OCI-LY1 (cell line): ENCODE measurements at regions not wholly inside any gene's neighbourhood (a gene's known extent, or its start where the extent isn't known, plus 50 kb on each side); places are given as distances from the start of the nearest gene placed in this dataset.

Experiments used
- H2AFZ ChIP-seq: fragments of 200-600 bp; sonication (generic), shearing (Covaris generic); 2 replicates; pipeline ENCODE4 v1.6.0; 2014; ENCODE audit warnings: antibody characterized with exemption, mild to moderate bottlenecking, low read length
- H3F3A ChIP-seq: fragments of 200-600 bp; sonication (generic), shearing (Covaris generic); 2 replicates; pipeline ENCODE4 v1.6.0; 2014; ENCODE audit warnings: mild to moderate bottlenecking, antibody characterized with exemption, low read length, moderate library complexity; ENCODE audit not compliant: insufficient read depth
- H3K27ac ChIP-seq: fragments of 200-600 bp; sonication (generic); 2 replicates; pipeline ENCODE4 v1.5.1; 2014; ENCODE audit warnings: low read length, mixed run types, mild to moderate bottlenecking, low read depth; ENCODE audit not compliant: poor library complexity, severe bottlenecking
- H3K27me3 ChIP-seq: fragments of 200-600 bp; sonication (generic); 2 replicates; pipeline ENCODE4 v1.6.0; 2014; ENCODE audit warnings: antibody characterized with exemption, mild to moderate bottlenecking, low read length, moderate library complexity; ENCODE audit not compliant: insufficient read depth
- H3K36me3 ChIP-seq: fragments of 200-600 bp; sonication (generic); 2 replicates; pipeline ENCODE4 v1.6.1; 2014; ENCODE audit warnings: mild to moderate bottlenecking, antibody characterized with exemption, low read length, moderate library complexity, mixed read lengths; ENCODE audit not compliant: insufficient read depth
- H3K4me1 ChIP-seq: fragments of 200-600 bp; sonication (generic); 2 replicates; pipeline ENCODE4 v1.5.1; 2014; ENCODE audit warnings: mild to moderate bottlenecking, low read length, moderate library complexity; ENCODE audit not compliant: insufficient read depth, severe bottlenecking
- H3K4me2 ChIP-seq: fragments of 200-600 bp; sonication (generic), shearing (Covaris generic); 2 replicates; pipeline ENCODE4 v1.6.1; 2014; ENCODE audit warnings: low read length
- H3K4me3 ChIP-seq: fragments of 200-600 bp; sonication (generic); 2 replicates; pipeline ENCODE4 v1.5.1; 2014; ENCODE audit warnings: low read length, low read depth, mild to moderate bottlenecking, mixed read lengths; ENCODE audit not compliant: poor library complexity, severe bottlenecking
- H3K79me2 ChIP-seq: fragments of 200-600 bp; shearing (Covaris generic); 2 replicates; pipeline ENCODE4 v1.6.1; 2016; ENCODE audit warnings: mixed run types, low read length, mixed read lengths; ENCODE audit not compliant: insufficient read depth
- H3K9ac ChIP-seq: fragments of 200-600 bp; sonication (generic), shearing (Covaris generic); 2 replicates; pipeline ENCODE4 v1.6.1; 2014; ENCODE audit warnings: mild to moderate bottlenecking, low read length, mixed read lengths
- H3K9me2 ChIP-seq: fragments of 200-600 bp; sonication (generic), shearing (Covaris generic); 2 replicates; pipeline ENCODE4 v1.6.1; 2014; ENCODE audit warnings: low read depth, mild to moderate bottlenecking, low read length, mixed read lengths
- H3K9me3 ChIP-seq: fragments of 200-600 bp; shearing (Covaris generic); 2 replicates; pipeline ENCODE4 v1.6.1; 2014; ENCODE audit warnings: low read length, mixed read lengths
- H4K20me1 ChIP-seq: fragments of 200-600 bp; sonication (generic), shearing (Covaris generic); 2 replicates; pipeline ENCODE4 v1.6.0; 2016; ENCODE audit warnings: mild to moderate bottlenecking, low read length; ENCODE audit not compliant: insufficient read depth
- CTCF ChIP-seq: fragments of 200-600 bp; sonication (generic), shearing (Covaris generic); IDR thresholded peaks from 2 replicates; pipeline ENCODE4 v1.5.1; 2017; ENCODE audit warnings: mild to moderate bottlenecking, antibody characterized with exemption, low read length, moderate library complexity, mixed read lengths
- EZH2 ChIP-seq: fragments of 200-600 bp; sonication (generic), shearing (Covaris generic); IDR thresholded peaks from 2 replicates; pipeline ENCODE4 v1.8.0; 2017; ENCODE audit warnings: borderline replicate concordance, mixed run types, mild to moderate bottlenecking, antibody characterized with exemption, low read length, moderate library complexity, mixed read lengths

- no peaks in the 10 kb centered on the region for H4K20me1 ChIP-seq
- TF ChIP-seq CTCF, result no peak
- no peak for TF ChIP-seq EZH2
- H3K79me2 ChIP-seq, result no peaks in the 10 kb centered on the region
- H2AFZ ChIP-seq, result no peak overlapping the region
- H3F3A ChIP-seq, result no peaks in the 10 kb centered on the region
- no peaks in the 10 kb centered on the region for H3K27me3 ChIP-seq
- no peak overlapping the region for H3K4me3 ChIP-seq
- no peak overlapping the region for H3K4me2 ChIP-seq
- no peaks in the 10 kb centered on the region for H3K9me2 ChIP-seq
- H3K27ac ChIP-seq, result no peak overlapping the region
- H3K9ac ChIP-seq, result no peak overlapping the region
- no peaks in the 10 kb centered on the region for H3K4me1 ChIP-seq
- H3K9me3 ChIP-seq, result no peaks in the 10 kb centered on the region
- H3K36me3 ChIP-seq, result no peaks in the 10 kb centered on the region
Measured at GRCh38 chr4:55249476-55249875, 96.6 kb upstream of the SRD5A3 start.

DNA sequence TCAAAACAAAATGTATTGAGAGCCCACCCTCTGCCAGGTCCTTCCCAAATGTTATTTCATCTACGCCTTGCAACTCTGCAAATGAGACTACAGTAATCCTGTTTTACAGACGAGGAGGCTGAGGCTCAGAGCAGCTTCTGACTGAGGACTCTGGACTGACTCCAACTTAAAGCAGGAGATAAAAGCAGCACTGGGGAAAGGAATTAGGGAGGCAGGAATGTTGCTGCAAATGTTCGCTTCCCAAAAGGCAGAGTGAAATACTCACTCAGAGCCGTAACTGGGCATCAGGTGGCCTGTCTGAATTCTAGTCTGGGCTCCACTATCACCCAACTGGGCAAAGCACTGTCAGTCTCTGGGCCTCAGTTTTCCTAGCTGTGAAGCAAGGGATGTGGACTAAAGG is 94.7 kb upstream of the SRD5A3 start:
- Histone ChIP-seq H3K4me3 (no peak overlapping the region), H3K4me1 (no peaks in the 10 kb centered on the region), H4K20me1 (no peaks in the 10 kb centered on the region), H3F3A (no peaks in the 10 kb centered on the region), H3K4me2 (no peak overlapping the region), H3K9me2 (no peaks in the 10 kb centered on the region), H3K9me3 (no peaks in the 10 kb centered on the region), H3K9ac (no peak overlapping the region), H3K36me3 (no peaks in the 10 kb centered on the region), H3K79me2 (no peaks in the 10 kb centered on the region), H3K27me3 (no peaks in the 10 kb centered on the region), H3K27ac (no peak overlapping the region), H2AFZ (no peak overlapping the region)
- TF ChIP-seq CTCF (no peak), EZH2 (no peak)

DNA sequence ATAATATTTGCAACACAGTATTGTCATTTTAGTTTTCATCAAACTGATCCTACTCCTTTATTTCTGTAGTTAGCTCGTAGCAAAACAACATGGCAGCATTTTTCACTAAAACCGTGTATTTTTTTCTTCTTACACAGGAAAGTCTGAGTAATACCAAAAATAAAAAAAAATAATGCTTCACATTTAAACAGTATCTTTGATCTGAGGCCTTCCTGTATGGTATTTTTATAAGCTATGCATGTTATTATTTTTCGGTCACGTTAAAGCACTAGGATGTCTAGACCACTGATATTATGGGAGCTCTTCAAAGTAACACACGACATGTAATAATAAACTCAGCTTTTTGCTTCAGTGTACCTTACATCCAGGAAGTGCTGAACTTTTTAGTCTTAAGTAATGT is 94.1 kb upstream of the SRD5A3 start:
- Histone ChIP-seq H3K4me2 (no peak overlapping the region), H3F3A (no peaks in the 10 kb centered on the region), H2AFZ (no peak overlapping the region), H4K20me1 (no peaks in the 10 kb centered on the region), H3K9me2 (no peaks in the 10 kb centered on the region), H3K9ac (no peak overlapping the region), H3K27me3 (no peaks in the 10 kb centered on the region), H3K4me3 (no peak overlapping the region), H3K27ac (no peak overlapping the region), H3K79me2 (no peaks in the 10 kb centered on the region), H3K4me1 (no peaks in the 10 kb centered on the region), H3K36me3 (no peaks in the 10 kb centered on the region), H3K9me3 (no peaks in the 10 kb centered on the region)
- TF ChIP-seq CTCF (no peak), EZH2 (no peak)
